ENCODE measurements at regions not wholly inside any gene's neighbourhood (a gene's known extent, or its start where the extent isn't known, plus 50 kb on each side); places are given as distances from the start of the nearest gene placed in this dataset.

GRCh38 chr5:17075236-17075635, 139.1 kb upstream of the MYO10 start:
- no peak for FAIRE-seq
- ChIA-PET POLR2A (no interaction called here), CTCF (ENCODE audit: low intra/inter-chr PET ratio) (interaction anchor here (0.6 kb wide), 1 partner anchor 128 kb away, joined by 3 read pairs; no protein-coding TSS in a partner anchor)
- H3K36me3 ChIP-seq (ENCODE audit: control insufficient read depth, insufficient read depth, low read length): no peaks in the 10 kb centered on the region
- H3K4me3 ChIP-seq: no peak overlapping the region
- BruUV-seq (replicated peaks): no TSS peak
- H4K20me1 ChIP-seq (replicated peaks; ENCODE audit: control insufficient read depth, insufficient read depth, low read length): no peaks in the 10 kb centered on the region
- no peaks in the 10 kb centered on the region for H3K9me1 ChIP-seq (ENCODE audit: control insufficient read depth, insufficient read depth, low read length)
- no peaks in the 10 kb centered on the region for H3K79me2 ChIP-seq (ENCODE audit: control insufficient read depth, insufficient read depth, low read length)
- H3K9ac ChIP-seq (ENCODE audit: insufficient read depth in 1 of 2, low read depth in 2 of 2, low read length in 2 of 2): no peak overlapping the region
- in situ Hi-C loops (cut with MboI): no loop called here
- H3K9me3 ChIP-seq (replicated peaks; ENCODE audit: control insufficient read depth, insufficient read depth, low read depth, low read length): no peaks in the 10 kb centered on the region
- no peaks in the 10 kb centered on the region for H3K27me3 ChIP-seq (ENCODE audit: control insufficient read depth in 2 of 2, insufficient read depth in 2 of 2, low read length in 2 of 2)
- 0% methylated on average over 4 of the region's 4 CpGs for WGBS (ENCODE audit: insufficient coverage, low coverage, missing lambda C conversion rate)
- no peak overlapping the region for H3K27ac ChIP-seq (ENCODE audit: extremely low read depth, low read depth, low read length)
- no peak for ATAC-seq
- peaks cover 0 to under 1% of the 10 kb centered on the region in 2 experiments; a peak in 1 of 5 replicates for H3K4me1 ChIP-seq (replicated peaks in 1 of 2; ENCODE audit: control insufficient read depth in 2 of 2, insufficient read depth in 2 of 2, low read length in 2 of 2)
- no peak for DNase-seq (ENCODE audit: extremely low read depth in 1 of 4, low spot score in 3 of 4)
- intact Hi-C loops (cut with micrococcal nuclease): no loop called here
- no peak overlapping the region for H2AFZ ChIP-seq (ENCODE audit: low read depth, low read length)
- H3K4me2 ChIP-seq (ENCODE audit: insufficient read depth, low read length): no peak overlapping the region
- TF ChIP-seq RBM14 (IDR thresholded peaks at IDR 0.05; ENCODE audit: borderline replicate concordance, insufficient read depth, low read depth, low read length): no peak
- no peak for TF ChIP-seq SPI1 (IDR thresholded peaks at IDR 0.05; ENCODE audit: borderline replicate concordance, low read depth, low read length)
- no peak for TF ChIP-seq BACH1 (tag; IDR thresholded peaks at IDR 0.05)
- TF ChIP-seq NCOA2 (IDR thresholded peaks at IDR 0.05; ENCODE audit: partially characterized antibody in 2 of 2): no peak
- no peak for TF ChIP-seq PTTG1 (tag; IDR thresholded peaks at IDR 0.05; ENCODE audit: low read depth)
- TF ChIP-seq ZNF644 (tag; IDR thresholded peaks at IDR 0.05; ENCODE audit: low read depth): no peak
- no peak for TF ChIP-seq BRF1 (IDR thresholded peaks at IDR 0.05; ENCODE audit: borderline replicate concordance, extremely low read depth, insufficient read length)

DNA sequence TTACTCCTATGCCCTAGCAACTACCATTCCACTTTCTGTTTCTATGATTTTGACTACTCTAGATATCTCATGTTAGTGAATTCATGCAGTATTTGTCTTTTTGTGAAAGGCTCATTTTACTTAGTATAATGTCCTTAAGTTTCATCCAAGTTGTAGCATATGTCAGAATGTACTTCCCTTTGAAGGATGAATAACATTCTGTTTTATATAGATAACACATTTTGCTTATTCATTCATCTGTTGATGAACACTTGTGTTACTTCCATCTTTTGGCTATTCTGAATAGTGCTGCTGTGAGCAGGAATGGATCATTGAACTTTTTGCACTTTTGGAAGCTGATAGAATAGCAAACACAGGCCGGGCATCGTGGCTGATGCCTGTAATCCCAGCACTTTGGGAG, 140.2 kb upstream of the MYO10 start:
- POLR2A ChIA-PET: no interaction called here
- no TSS peak for BruUV-seq (replicated peaks)
- Histone ChIP-seq H3K9me1 (ENCODE audit: control insufficient read depth, insufficient read depth, low read length) (no peaks in the 10 kb centered on the region), H3K27ac (ENCODE audit: extremely low read depth, low read depth, low read length) (no peak overlapping the region), H3K9me3 (replicated peaks; ENCODE audit: control insufficient read depth, insufficient read depth, low read depth, low read length) (no peaks in the 10 kb centered on the region), H3K4me1 (replicated peaks in 1 of 2; ENCODE audit: control insufficient read depth in 2 of 2, insufficient read depth in 2 of 2, low read length in 2 of 2) (no peaks in the 10 kb centered on the region), H3K9ac (ENCODE audit: insufficient read depth in 1 of 2, low read depth in 2 of 2, low read length in 2 of 2) (no peak overlapping the region), H3K27me3 (ENCODE audit: control insufficient read depth in 2 of 2, insufficient read depth in 2 of 2, low read length in 2 of 2) (0 out of 5 replicates have a peak, but pooled peaks cover 0 to 3% of the 10 kb centered on the region in 2 experiments), H3K36me3 (ENCODE audit: control insufficient read depth, insufficient read depth, low read length) (no peaks in the 10 kb centered on the region), H3K4me2 (ENCODE audit: insufficient read depth, low read length) (no peak overlapping the region), H3K79me2 (ENCODE audit: control insufficient read depth, insufficient read depth, low read length) (no peaks in the 10 kb centered on the region), H3K4me3 (no peak overlapping the region), H2AFZ (ENCODE audit: low read depth, low read length) (no peak overlapping the region), H4K20me1 (replicated peaks; ENCODE audit: control insufficient read depth, insufficient read depth, low read length) (no peaks in the 10 kb centered on the region)
- no peak for ATAC-seq
- in situ Hi-C loops (cut with MboI): no loop called here
- TF ChIP-seq NFE2 (IDR thresholded peaks at IDR 0.05; ENCODE audit: low read depth) (peak; percentile 34; the same call in 1 of the 2 replicates), MAFK (IDR thresholded peaks at IDR 0.05; ENCODE audit: low read length) (peak; percentile 19; the same call in 1 of the 2 replicates), KLF6 (CRISPR knock-in tag; IDR thresholded peaks at IDR 0.05; ENCODE audit: borderline replicate concordance) (no peak), MAFG (tag; conservative IDR thresholded peaks at IDR 0.05) (peak; percentile 64), MAFF (IDR thresholded peaks at IDR 0.05; ENCODE audit: low read length) (peak; percentile 4; the same call in 1 of the 2 replicates), RBM14 (IDR thresholded peaks at IDR 0.05; ENCODE audit: borderline replicate concordance, insufficient read depth, low read depth, low read length) (no peak), HNRNPH1 (optimal IDR thresholded peaks at IDR 0.05; ENCODE audit: low read depth, low read length) (no peak)
- TF ChIP-seq, protein P1, sequence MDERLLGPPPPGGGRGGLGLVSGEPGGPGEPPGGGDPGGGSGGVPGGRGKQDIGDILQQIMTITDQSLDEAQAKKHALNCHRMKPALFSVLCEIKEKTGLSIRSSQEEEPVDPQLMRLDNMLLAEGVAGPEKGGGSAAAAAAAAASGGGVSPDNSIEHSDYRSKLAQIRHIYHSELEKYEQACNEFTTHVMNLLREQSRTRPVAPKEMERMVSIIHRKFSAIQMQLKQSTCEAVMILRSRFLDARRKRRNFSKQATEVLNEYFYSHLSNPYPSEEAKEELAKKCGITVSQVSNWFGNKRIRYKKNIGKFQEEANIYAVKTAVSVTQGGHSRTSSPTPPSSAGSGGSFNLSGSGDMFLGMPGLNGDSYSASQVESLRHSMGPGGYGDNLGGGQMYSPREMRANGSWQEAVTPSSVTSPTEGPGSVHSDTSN (CRISPR knock-in tag; IDR thresholded peaks at IDR 0.05; ENCODE audit: low read depth): no peak
- TF ChIP-seq, protein P1 (tag; conservative IDR thresholded peaks at IDR 0.05; ENCODE audit: low read depth): 0 out of 2 replicates have a peak, but pooled peaks have one; percentile 23
- CTCF ChIA-PET (ENCODE audit: low intra/inter-chr PET ratio): no interaction called here
- 0% methylated on average over 2 of the region's 2 CpGs for WGBS (ENCODE audit: insufficient coverage, low coverage, missing lambda C conversion rate)
- no peak for FAIRE-seq
- no peak for DNase-seq (ENCODE audit: extremely low read depth in 1 of 4, low spot score in 3 of 4)
- intact Hi-C loops (cut with micrococcal nuclease): no loop called here
